NOMO-1 treated with DMSO at 0.1 percent for 48 hours (cell line): ENCODE measurements at regions not wholly inside any gene's neighbourhood (a gene's known extent, or its start where the extent isn't known, plus 50 kb on each side); places are given as distances from the start of the nearest gene placed in this dataset.

Experiments used
- DNase-seq: peaks from one replicate; lab custom pipeline; 2025; ENCODE audit not compliant: unreplicated experiment; lab: John Stamatoyannopoulos, UW

DNA sequence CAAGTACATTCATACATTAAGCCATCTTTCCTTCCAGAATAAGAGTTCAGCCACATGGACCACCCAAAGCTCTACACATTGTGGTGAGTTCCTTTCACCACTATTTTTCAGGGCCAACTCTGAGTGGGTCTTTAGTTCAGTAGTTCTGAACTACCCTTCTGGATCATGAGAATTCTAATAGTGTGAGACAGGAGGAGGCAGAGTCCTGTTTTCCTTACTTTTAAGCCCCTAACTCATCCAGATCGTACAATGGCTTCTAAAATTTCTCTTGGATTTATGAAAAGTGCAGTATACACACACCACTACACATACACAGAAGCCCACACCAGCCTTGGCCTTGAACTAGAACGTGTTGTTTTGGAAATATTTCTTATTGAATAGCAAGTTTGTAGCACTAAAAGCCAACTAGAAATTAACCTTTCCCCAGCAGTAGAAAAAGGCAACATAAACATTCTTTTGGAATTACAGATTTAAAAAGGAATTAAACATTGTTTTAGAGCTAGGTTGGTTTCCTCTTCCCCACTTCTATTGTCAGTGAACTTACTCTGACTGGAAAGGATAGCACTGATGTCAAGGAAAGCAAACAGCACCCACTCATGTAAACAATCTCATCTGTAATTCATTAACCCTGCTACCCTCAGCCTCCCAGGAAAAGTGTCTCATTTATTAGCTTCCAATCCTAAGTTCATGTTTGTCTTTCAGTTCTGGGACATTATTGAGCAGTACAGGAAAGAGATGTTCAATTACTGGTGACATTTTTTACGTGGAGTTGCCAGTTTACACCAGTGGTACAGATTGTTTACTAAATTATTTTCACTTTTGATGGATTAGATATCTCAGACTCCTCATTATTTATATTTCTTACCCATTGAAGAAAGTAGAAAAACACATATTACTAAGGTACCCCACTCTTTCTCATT, 95.7 kb upstream of the AGTR1 start:
- no peak for DNase-seq

DNA sequence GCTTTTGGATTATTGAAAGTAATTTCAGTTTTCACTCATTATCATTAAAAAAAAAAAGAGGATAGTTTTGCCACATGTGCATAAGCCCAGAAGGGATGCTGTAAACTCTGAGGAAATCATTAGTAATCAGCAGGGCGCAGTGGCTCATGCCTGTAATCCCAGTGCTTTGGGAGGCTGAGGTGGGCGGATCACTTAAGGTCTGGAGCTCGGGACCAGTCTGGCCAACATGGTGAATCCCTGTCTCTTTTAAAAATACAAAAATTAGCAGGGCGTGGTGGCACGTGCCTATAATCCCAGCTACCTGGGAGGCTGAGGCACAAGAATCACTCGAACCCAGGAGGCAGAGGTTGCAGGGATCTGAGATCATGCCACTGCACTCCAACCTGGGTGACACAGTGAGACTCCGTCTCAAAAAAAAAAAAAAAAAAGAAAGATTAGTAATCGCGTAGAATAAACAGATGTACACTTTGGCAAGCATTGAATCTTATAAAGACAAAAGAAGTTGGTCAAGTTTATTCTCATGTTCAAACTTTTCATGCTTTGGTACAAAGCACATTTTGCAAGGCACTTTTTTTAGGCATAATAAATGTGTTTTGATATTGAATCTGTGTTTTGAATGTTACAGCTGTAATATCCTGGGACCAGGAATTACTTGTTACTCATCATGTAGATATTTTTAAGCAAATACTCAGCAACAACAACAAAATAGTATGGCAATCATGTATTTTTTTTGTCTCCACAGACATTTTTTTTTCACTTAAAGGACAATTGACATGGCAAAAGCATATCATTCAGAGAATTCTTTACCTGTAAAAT, 93.2 kb upstream of the AGTR1 start:
- DNase-seq = no peak

DNA sequence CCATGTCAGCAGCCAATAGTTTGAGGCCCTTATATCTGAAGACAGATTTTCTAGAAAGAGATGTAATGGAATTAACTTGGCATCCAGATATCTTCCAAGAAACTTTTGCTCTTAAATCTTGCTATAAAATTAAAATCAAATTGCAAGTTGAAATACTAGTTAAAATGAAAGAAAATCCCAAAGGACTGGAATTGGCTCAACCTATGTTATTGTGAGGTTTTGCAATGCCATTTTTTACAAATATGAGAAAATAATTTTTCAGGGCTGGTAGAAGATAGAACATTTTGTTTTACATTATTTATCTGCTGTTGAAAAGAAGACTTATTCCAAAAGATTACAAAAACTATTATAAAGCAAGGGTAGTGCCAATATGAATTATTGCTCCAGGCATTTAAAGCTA, 92.2 kb upstream of the AGTR1 start:
- no peak for DNase-seq

DNA sequence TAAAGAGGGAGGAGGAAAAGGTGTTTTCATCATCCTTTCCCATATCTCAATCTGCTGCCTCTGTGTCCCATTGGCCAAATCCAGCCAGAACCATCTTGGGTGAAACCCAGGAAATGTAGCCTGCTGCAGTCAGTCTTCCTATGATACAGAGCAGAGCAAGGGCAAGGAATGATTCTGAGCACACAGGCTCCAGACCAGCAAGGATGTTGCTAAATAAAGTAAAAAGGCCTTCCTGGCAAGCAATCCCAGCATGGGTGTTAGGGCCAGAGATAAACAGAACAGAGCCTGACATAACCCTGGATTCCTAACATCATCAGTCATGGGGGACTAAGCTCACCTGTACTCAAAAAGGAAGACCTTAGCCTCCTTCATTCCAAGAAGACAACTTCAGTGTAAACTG, 90.7 kb upstream of the AGTR1 start:
- DNase-seq = no peak

DNA sequence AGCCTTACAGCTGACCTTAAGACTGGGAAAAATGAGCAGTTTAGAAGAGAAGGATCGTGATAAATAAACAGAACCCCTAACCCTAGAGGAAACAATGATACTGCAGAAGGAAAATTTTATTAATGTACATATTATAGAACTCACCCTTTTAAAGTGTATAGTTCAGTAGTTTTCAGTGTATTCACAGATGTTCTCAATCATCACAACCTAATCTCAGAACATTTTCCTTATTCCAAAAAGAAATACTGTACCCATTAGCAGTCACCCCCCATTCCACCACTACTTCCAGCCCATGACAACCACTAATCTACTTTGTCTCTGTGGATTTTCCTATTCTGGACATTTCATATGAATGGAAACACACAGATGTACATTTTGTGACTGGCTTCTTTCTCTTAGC, 90.2 kb upstream of the AGTR1 start:
- no peak for DNase-seq

DNA sequence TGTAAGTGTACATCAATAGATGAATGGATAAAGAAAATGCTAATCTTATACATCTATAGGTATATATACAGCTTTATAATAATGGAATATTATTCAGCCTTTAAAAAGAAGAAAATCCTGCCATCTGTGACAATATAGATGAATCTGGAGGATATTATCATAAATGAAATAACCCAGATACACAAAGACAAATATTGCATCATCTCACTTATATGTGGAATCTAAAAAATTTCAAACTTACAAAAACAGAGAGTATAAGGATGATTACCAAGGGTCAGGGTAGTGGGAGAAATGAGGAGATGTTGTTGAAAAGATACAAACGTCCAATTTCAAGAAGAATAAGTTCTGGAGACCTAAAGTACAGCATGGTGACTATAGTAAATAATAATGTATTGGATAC, 85.4 kb upstream of the AGTR1 start:
- DNase-seq = no peak

DNA sequence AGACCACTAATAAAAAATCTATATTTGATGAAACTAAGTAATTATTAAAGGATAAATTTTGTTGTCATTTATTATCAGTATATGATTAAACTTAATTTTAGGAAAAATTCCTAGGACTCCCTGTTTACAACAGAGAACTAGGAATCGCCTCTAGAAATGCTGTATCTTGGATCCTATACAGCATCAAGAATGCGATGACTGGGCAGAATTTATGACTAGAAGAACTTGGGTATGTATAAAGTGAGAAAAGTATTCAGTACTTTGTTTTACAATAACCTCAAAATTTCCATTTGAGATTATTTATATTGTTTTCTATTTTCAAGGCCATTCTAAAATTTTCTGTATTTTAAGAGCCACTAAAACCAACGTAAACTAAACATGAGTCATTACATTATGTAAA, 82.3 kb upstream of the AGTR1 start:
- DNase-seq = no peak

DNA sequence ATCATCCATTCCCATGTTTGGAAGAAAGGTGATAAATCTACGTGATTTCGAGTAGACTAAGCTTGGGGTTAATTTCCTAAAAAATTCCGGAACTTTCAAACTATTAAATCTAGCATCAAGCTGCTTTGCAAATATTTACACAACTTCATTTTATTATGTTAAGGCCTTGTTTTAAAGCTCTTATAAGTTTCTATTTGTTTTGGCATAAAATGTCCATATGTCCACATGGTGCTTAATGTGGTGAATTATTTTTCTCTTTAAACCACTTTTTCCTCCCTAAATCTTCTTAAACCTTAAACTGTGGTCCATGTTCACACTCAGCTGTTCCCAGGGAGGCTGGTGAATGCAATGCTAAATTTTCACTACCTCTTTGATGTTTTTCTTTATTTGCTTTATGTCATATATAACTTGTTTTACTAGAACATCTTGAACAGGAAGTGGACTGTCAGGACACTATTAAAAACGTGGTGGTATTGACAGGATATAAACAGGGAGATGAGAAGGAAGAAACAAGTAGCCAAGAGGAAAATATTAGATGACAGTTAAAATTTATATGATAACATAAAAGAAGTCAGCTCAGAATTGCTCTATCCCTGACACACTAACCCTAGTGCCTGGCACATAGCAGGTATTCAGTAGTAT, 72.5 kb upstream of the AGTR1 start:
- DNase-seq = no peak

DNA sequence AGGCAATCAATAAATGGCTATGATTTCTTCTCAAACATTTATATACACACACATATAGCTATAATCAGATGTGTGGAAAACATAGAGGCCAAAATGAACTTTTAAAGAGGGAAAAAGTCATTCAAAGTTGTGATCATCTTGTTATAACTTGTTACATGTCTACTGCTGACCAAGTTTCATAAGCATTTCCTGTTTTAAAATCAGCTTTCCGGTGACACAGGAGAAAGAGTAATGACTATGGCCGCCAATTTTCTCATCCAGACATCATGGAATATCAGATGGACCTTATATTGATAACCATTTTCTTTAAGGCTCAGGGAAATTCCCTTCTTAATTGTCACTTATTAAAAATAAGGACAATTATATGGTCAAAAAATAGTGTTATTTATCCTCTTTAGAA, 71.7 kb upstream of the AGTR1 start:
- DNase-seq = no peak

DNA sequence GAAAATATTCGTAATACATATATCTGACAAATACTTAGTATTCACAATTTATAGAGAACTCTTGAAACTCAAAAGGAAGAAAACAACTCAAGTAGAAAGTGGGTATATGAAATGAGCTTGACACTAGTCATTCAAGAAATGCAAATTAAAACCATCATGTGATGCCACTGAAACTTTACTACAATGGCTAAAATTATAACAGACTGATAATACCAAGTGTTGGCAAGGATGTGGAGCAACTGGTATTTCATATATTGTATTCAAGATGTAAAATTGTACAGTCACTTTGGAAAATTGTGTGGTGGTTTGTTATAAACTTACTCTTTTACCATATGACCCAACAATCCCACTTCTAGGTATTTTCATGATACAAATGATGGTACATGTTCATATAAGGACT, 68.7 kb upstream of the AGTR1 start:
- DNase-seq = no peak

DNA sequence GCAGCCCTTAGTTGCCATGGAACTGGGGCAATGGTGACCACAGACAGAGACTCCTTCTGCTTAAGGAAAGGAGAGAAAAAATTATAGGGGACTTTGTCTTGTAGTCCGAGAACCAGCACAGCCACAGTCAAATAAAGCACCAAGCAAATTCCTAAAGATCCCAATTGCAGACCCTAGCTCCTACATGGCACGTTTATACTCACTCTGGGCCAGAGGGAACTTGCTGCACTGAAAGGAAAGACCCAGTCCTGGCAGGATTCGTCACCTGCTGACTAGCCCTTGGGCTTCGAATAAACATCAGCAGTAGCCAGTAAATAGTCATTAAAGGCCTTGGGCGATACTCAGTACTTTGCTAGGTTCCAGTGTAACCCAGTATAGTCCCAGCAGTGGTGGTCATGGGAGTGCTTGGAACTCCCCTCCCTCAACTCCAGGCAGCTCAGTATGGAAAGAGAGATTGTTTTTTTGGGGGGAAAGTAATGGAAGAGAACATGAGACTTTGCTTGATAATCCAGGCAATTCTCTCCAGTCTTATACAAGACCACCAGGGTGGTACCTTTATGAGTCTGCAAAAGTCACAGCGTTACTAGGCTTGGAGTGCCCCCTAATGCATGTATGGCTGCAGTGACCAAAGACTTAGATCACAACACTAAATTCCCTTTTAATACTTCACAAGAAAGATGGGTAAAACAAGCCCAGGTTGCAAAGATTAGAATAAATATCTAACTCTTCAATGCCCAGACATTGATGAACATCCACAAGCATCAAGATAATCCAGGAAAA, 66.4 kb upstream of the AGTR1 start:
- DNase-seq = no peak

DNA sequence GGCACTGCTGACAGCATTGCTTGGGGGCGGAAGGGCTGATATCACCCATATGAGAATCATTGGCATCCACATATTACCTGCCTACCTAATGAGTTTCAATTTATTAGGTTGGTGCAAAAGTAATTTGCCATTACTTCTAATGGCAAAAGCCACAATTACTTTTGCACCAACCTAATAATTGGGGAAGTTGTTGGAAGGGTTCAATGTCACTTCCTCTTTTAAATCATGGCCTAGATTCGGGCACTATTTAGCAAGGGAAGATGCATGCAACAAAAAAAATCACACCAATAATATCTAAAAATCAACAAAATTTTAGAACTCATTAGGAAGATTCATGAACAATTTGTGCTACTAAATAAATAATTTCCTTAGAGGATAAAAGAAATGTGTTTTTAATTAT, 56.0 kb upstream of the AGTR1 start:
- DNase-seq = peak; percentile 32

DNA sequence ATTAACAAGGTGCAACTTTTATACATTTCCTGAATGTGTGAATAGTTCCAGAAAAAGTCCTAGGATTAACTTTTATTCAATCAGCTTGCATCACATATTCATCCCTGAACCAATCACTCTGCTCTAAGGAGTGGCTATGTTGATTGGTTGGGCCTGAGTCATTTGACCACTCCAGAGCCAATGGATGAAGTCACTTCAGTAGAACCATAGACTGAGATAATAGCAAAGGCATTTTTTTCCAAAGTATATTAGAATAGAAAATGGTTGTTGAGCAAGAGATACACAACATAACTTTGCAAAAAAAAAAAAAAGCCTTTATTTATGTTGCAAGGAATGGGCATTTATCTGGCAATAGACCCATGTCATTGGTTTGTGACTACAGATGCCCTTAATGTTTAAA, 55.5 kb upstream of the AGTR1 start:
- DNase-seq = no peak

DNA sequence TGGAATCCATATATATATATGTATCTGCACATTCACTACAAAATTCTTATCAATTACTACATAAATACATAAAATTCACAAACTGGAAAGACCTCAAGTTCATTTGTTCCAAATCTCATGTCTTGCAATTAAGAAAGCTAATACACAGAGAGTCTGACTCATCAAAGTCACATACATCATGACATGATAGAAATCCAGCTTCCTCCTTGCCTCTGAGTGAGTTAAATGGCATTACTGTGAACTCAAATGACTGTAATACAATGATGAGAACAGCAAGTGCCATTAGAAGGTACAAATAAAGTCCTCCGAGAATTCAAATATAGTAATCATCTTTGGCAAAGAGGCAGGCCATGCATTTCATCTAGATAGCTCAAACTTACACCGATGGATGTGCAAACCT, 55.1 kb upstream of the AGTR1 start:
- DNase-seq = peak; percentile 14

DNA sequence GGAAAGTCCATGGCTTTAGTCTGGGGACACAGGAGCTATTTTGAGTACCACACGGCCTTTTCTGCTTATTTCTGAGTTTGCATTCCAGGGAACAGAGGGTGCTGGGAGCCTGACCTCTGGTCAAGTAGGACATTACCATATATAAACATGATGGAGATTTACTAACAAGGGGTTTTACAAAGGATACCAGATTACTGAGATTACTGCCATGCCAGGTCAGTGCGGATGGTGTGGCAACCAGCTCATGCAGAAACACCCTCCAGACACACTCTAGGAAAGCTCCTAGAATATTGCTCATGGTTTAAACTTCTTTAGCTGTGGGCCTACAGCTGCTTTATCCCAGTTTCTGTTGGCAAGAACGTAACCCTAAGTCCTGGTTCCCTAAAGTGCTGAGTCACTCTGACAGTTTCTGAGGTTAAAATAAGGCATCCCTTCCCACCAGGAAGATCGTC, 54.3 kb upstream of the AGTR1 start:
- no peak for DNase-seq

DNA sequence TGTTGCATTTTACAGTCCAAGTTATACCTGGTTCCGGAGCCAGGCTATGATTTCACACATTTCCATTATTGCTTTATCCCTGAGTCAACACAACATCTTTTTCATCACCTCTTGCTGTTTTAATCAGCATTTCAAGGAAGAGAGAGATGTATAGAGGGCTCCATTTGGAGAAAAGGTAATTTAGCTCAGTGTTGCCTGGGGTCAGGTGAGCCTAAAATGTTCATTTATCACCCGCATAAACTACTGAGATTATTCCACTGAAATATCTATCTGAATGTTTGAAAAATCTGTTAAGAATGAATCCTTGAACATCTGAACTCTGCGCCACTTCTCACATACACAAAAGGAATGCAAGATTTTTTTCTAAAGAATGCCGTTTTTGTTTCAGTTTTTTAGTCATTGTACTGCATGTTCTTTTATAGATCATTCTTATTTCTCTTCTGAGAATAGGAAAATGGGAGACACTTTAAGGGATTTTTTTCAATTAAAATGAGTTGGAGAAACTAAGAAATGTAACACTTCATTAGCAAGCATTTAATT, 51.5 kb upstream of the AGTR1 start:
- DNase-seq = no peak
